WTC11 (cell line): ENCODE measurements at regions not wholly inside any gene's neighbourhood (a gene's known extent, or its start where the extent isn't known, plus 50 kb on each side); places are given as distances from the start of the nearest gene placed in this dataset.

Experiments used
- AR ChIP-seq: fragments of 250-450 bp; sonication (Bioruptor Pico); IDR thresholded peaks from 2 replicates; pipeline ENCODE4 v1.9.0; 2021; ENCODE audit warnings: mild to moderate bottlenecking
- CBFB ChIP-seq: sonication (generic); formaldehyde crosslinking; IDR thresholded peaks from 2 replicates; pipeline ENCODE4 v1.8.1; 2022; ENCODE audit warnings: mild to moderate bottlenecking, low read depth, missing genetic modification reagents
- CREB1 ChIP-seq: sonication (generic); formaldehyde crosslinking; IDR thresholded peaks from 2 replicates; pipeline ENCODE4 v1.8.0; 2023; ENCODE audit warnings: mild to moderate bottlenecking, missing genetic modification reagents
- CREM ChIP-seq: sonication (generic); formaldehyde crosslinking; IDR thresholded peaks from 2 replicates; pipeline ENCODE4 v1.8.1; 2022; ENCODE audit warnings: mild to moderate bottlenecking, missing genetic modification reagents, moderate library complexity
- EMX1 ChIP-seq: fragments of 250-450 bp; sonication (Bioruptor Pico); IDR thresholded peaks from 2 replicates; pipeline ENCODE4 v1.8.0; 2021; ENCODE audit warnings: mild to moderate bottlenecking
- FOXK1 ChIP-seq: sonication (generic); formaldehyde crosslinking; IDR thresholded peaks from 2 replicates; pipeline ENCODE4 v1.8.0; 2022; ENCODE audit warnings: mild to moderate bottlenecking, moderate library complexity, missing genetic modification reagents
- FOXP1 ChIP-seq: sonication (generic); formaldehyde crosslinking; IDR thresholded peaks from 2 replicates; pipeline ENCODE4 v1.8.0; 2022; ENCODE audit warnings: missing genetic modification reagents, mild to moderate bottlenecking, moderate library complexity, borderline replicate concordance
- FOXP4 ChIP-seq: sonication (generic); formaldehyde crosslinking; IDR thresholded peaks from 2 replicates; pipeline ENCODE4 v1.8.0; 2022; ENCODE audit warnings: mild to moderate bottlenecking, missing genetic modification reagents
- MAX ChIP-seq: sonication (generic); formaldehyde crosslinking; IDR thresholded peaks from 2 replicates; pipeline ENCODE4 v1.8.0; 2022; ENCODE audit warnings: mild to moderate bottlenecking, missing genetic modification reagents
- MLX ChIP-seq: sonication (generic); formaldehyde crosslinking; IDR thresholded peaks from 2 replicates; pipeline ENCODE4 v1.8.1; 2023; ENCODE audit warnings: mild to moderate bottlenecking, missing genetic modification reagents, moderate library complexity
- NFATC4 ChIP-seq: fragments of 250-450 bp; sonication (Bioruptor Pico); IDR thresholded peaks from 2 replicates; pipeline ENCODE4 v1.9.0; 2021; ENCODE audit warnings: mild to moderate bottlenecking
- NFE2L1 ChIP-seq: sonication (generic); formaldehyde crosslinking; IDR thresholded peaks from 2 replicates; pipeline ENCODE4 v1.8.1; 2023; ENCODE audit warnings: missing genetic modification reagents
- NFYB ChIP-seq: sonication (generic); formaldehyde crosslinking; conservative IDR thresholded peaks from 2 replicates; pipeline ENCODE4 v1.8.0; 2022; ENCODE audit warnings: low read depth, missing genetic modification reagents
- OVOL2 ChIP-seq: fragments of 250-450 bp; sonication (Bioruptor Pico); IDR thresholded peaks from 2 replicates; pipeline ENCODE4 v1.9.0; 2021; ENCODE audit warnings: mild to moderate bottlenecking, borderline replicate concordance
- RELA ChIP-seq: sonication (generic); formaldehyde crosslinking; IDR thresholded peaks from 2 replicates; pipeline ENCODE4 v1.8.1; 2022; ENCODE audit warnings: missing genetic modification reagents, mild to moderate bottlenecking, borderline replicate concordance
- SMAD3 ChIP-seq: sonication (generic); formaldehyde crosslinking; IDR thresholded peaks from 2 replicates; pipeline ENCODE4 v1.8.0; 2022; ENCODE audit warnings: missing genetic modification reagents, mild to moderate bottlenecking, borderline replicate concordance
- SP1 ChIP-seq: sonication (generic); formaldehyde crosslinking; conservative IDR thresholded peaks from 2 replicates; pipeline ENCODE4 v1.8.1; 2022; ENCODE audit warnings: missing genetic modification reagents
- TP53 ChIP-seq: sonication (generic); formaldehyde crosslinking; IDR thresholded peaks from 2 replicates; pipeline ENCODE4 v1.8.1; 2023; ENCODE audit warnings: mild to moderate bottlenecking, missing genetic modification reagents
- USF2 ChIP-seq: sonication (generic); formaldehyde crosslinking; IDR thresholded peaks from 2 replicates; pipeline ENCODE4 v1.8.1; 2023; ENCODE audit warnings: mild to moderate bottlenecking, missing genetic modification reagents, moderate library complexity
- ZBTB43 ChIP-seq: sonication (generic); formaldehyde crosslinking; IDR thresholded peaks from 2 replicates; pipeline ENCODE4 v1.8.1; 2023; ENCODE audit warnings: mild to moderate bottlenecking, missing genetic modification reagents
- ZMAT4 ChIP-seq: fragments of 250-450 bp; sonication (Bioruptor Pico); IDR thresholded peaks from 2 replicates; pipeline ENCODE4 v1.9.0; 2021; ENCODE audit warnings: mild to moderate bottlenecking
- ZNF121 ChIP-seq: sonication (generic); formaldehyde crosslinking; IDR thresholded peaks from 2 replicates; pipeline ENCODE4 v1.8.0; 2023; ENCODE audit warnings: missing genetic modification reagents
- ZNF138 ChIP-seq: sonication (generic); formaldehyde crosslinking; conservative IDR thresholded peaks from 2 replicates; pipeline ENCODE4 v1.8.1; 2022; ENCODE audit warnings: mild to moderate bottlenecking, moderate library complexity, missing genetic modification reagents
- ZNF219 ChIP-seq: sonication (generic); formaldehyde crosslinking; IDR thresholded peaks from 2 replicates; pipeline ENCODE4 v1.8.0; 2023; ENCODE audit warnings: missing genetic modification reagents, mild to moderate bottlenecking, borderline replicate concordance
- ZNF232 ChIP-seq: sonication (generic); formaldehyde crosslinking; IDR thresholded peaks from 2 replicates; pipeline ENCODE4 v1.8.0; 2022; ENCODE audit warnings: mild to moderate bottlenecking, missing genetic modification reagents
- ZNF317 ChIP-seq: sonication (generic); formaldehyde crosslinking; IDR thresholded peaks from 2 replicates; pipeline ENCODE4 v1.8.1; 2023; ENCODE audit warnings: low read depth, mild to moderate bottlenecking, moderate library complexity, missing genetic modification reagents, borderline replicate concordance
- ZNF416 ChIP-seq: fragments of 250-450 bp; sonication (Bioruptor Pico); IDR thresholded peaks from 2 replicates; pipeline ENCODE4 v1.9.0; 2021; ENCODE audit warnings: mild to moderate bottlenecking, inconsistent platforms
- ZNF423 ChIP-seq: fragments of 250-450 bp; sonication (Bioruptor Pico); IDR thresholded peaks from 2 replicates; pipeline ENCODE4 v2.1.2; 2022; ENCODE audit warnings: mild to moderate bottlenecking, moderate library complexity
- ZNF671 ChIP-seq: fragments of 250-450 bp; sonication (Bioruptor Pico); IDR thresholded peaks from 2 replicates; pipeline ENCODE4 v1.8.0; 2021; ENCODE audit warnings: mild to moderate bottlenecking

GRCh38 chr5:124580925-124581737 is 165.3 kb downstream of the ZNF608 start (continued):
- TF ChIP-seq ZNF423 (CRISPR knock-in tag) (peak; percentile 99), AR (CRISPR knock-in tag) (peak; percentile 71; the same call in 1 of the 2 replicates), EMX1 (CRISPR knock-in tag) (peak; percentile 94; the same call in 1 of the 2 replicates), ZNF232 (CRISPR knock-in tag) (peak; percentile 81; the same call in 1 of the 2 replicates), ZNF416 (peak; percentile 82; the same call in 1 of the 2 replicates), CBFB (0 out of 2 replicates have a peak, but pooled peaks have one; percentile 45), NFE2L1 (0 out of 2 replicates have a peak, but pooled peaks have one; percentile 42), CREM (CRISPR knock-in tag) (peak; percentile 74), SMAD3 (peak; percentile 85; the same call in 1 of the 2 replicates), ZBTB43 (CRISPR knock-in tag) (peak; percentile 65; the same call in 1 of the 2 replicates), FOXP1 (CRISPR knock-in tag) (peak; percentile 86), ZNF671 (CRISPR knock-in tag) (peak; percentile 96), MLX (CRISPR knock-in tag) (no peak), MAX (CRISPR knock-in tag) (peak; percentile 76), NFYB (CRISPR knock-in tag) (no peak), ZNF121 (CRISPR knock-in tag) (peak; percentile 87), ZNF317 (CRISPR knock-in tag) (no peak), NFATC4 (CRISPR knock-in tag) (peak; percentile 69; the same call in 1 of the 2 replicates), SP1 (CRISPR knock-in tag) (peak; percentile 79), CREB1 (CRISPR knock-in tag) (no peak), FOXP4 (CRISPR knock-in tag) (peak; percentile 76; the same call in 1 of the 2 replicates), ZNF219 (CRISPR knock-in tag) (no peak), RELA (CRISPR knock-in tag) (no peak), TP53 (CRISPR knock-in tag) (peak; percentile 59; the same call in 1 of the 2 replicates), OVOL2 (CRISPR knock-in tag) (no peak), USF2 (CRISPR knock-in tag) (peak; percentile 42; the same call in 1 of the 2 replicates), FOXK1 (peak; percentile 91; the same call in 1 of the 2 replicates), ZMAT4 (CRISPR knock-in tag) (0 out of 2 replicates have a peak, but pooled peaks have one; percentile 37), ZNF138 (CRISPR knock-in tag) (no peak)
